Endothelial cell of umbilical vein (primary cell): ENCODE measurements at regions not wholly inside any gene's neighbourhood (a gene's known extent, or its start where the extent isn't known, plus 50 kb on each side); places are given as distances from the start of the nearest gene placed in this dataset.

Source experiments
- BruUV-seq: library from RNA; stranded (reverse); fragments of 400-500 nt; replicated peaks from 2 replicates; lab custom pipeline; 2021; lab: Mats Ljungman, UMichigan
- CTCF ChIA-PET: fragments of 300-600, 350-600 bp; sonication (Branson Sonifier 250); formaldehyde crosslinking; loops from one replicate; lab custom pipeline; 2021; ENCODE audit warnings: antibody characterized with exemption, inconsistent platforms; lab: Charles Lee
- POLR2A ChIA-PET: fragments of 300-600, 350-600 bp; sonication (Branson Sonifier 250); formaldehyde crosslinking; loops from one replicate; lab custom pipeline; 2021; ENCODE audit warnings: antibody characterized with exemption, inconsistent platforms; lab: Charles Lee
- DNase-seq: peaks from one replicate; pipeline ENCODE4 v3.0.0-alpha.2; 2011; ENCODE audit warnings: low read depth, low spot score
- FAIRE-seq: peaks from 2 replicates; lab custom pipeline; 2011; peaks lifted over from hg19 to GRCh38; lab: Jason Lieb, UNC
- H2AFZ ChIP-seq: 2 replicates; pipeline ENCODE4 v1.6.0; 2012; ENCODE audit warnings: low read depth, low read length, control low read depth, inconsistent platforms
- H3K27ac ChIP-seq: 2 replicates; pipeline ENCODE4 v1.5.1; 2011; ENCODE audit warnings: low read depth, mild to moderate bottlenecking, control low read depth, low read length, moderate library complexity; ENCODE audit not compliant: insufficient read depth
- H3K27me3 ChIP-seq, 2 experiments: 2 replicates each; pipeline versions ENCODE4 v1.6.0 to v1.6.1; 2011; ENCODE audit warnings: low read length in 2 of 2, mixed read lengths in 1 of 2; ENCODE audit not compliant: control insufficient read depth in 2 of 2, insufficient read depth in 2 of 2
- H3K36me3 ChIP-seq, 2 experiments: 2 replicates in 1 of 2; 3 replicates in 1 of 2; pipeline ENCODE4 v1.5.1; 2011; ENCODE audit warnings: low read length in 2 of 2, mild to moderate bottlenecking in 1 of 2, moderate library complexity in 1 of 2; ENCODE audit not compliant: control insufficient read depth in 2 of 2, insufficient read depth in 2 of 2; ENCODE audit errors: extremely low read depth in 1 of 2
- H3K4me1 ChIP-seq: 3 replicates; pipeline ENCODE4 v1.5.1; 2011; ENCODE audit warnings: mild to moderate bottlenecking, low read length; ENCODE audit not compliant: control insufficient read depth, insufficient read depth; ENCODE audit errors: extremely low read depth
- H3K4me2 ChIP-seq: 2 replicates; pipeline ENCODE4 v1.6.1; 2011; ENCODE audit warnings: low read length, control low read depth, mixed read lengths; ENCODE audit not compliant: insufficient read depth
- H3K4me3 ChIP-seq, 3 experiments: fragments of 200-600 bp in 1 of 3; sonication (generic), shearing (Covaris generic) in 1 of 3; replicated peaks in 1 of 3; 2 replicates each; pipeline ENCODE4 v1.5.1; 2011 to 2016; ENCODE audit warnings: control low read depth in 3 of 3, low read length in 3 of 3, mild to moderate bottlenecking in 2 of 3, inconsistent platforms in 1 of 3, low read depth in 1 of 3, moderate library complexity in 1 of 3; ENCODE audit not compliant: insufficient read depth in 1 of 3
- H3K79me2 ChIP-seq: 2 replicates; pipeline ENCODE4 v1.6.0; 2012; ENCODE audit warnings: low read length, inconsistent platforms; ENCODE audit not compliant: control insufficient read depth, insufficient read depth
- H3K9ac ChIP-seq: replicated peaks from 2 replicates; pipeline ENCODE3; 2011; ENCODE audit warnings: low read length, control low read depth; ENCODE audit not compliant: insufficient read depth; ENCODE audit errors: extremely low read depth
- H3K9me1 ChIP-seq: replicated peaks from 3 replicates; pipeline ENCODE4 v1.6.0; 2011; ENCODE audit warnings: mild to moderate bottlenecking, low read length; ENCODE audit not compliant: control insufficient read depth, insufficient read depth; ENCODE audit errors: extremely low read depth
- H3K9me3 ChIP-seq: replicated peaks from 2 replicates; pipeline ENCODE4 v1.5.1; 2012; ENCODE audit warnings: low read length, inconsistent platforms; ENCODE audit not compliant: control insufficient read depth, insufficient read depth
- H4K20me1 ChIP-seq: replicated peaks from 2 replicates; pipeline ENCODE3; 2011; ENCODE audit warnings: mild to moderate bottlenecking, low read length; ENCODE audit not compliant: control insufficient read depth, insufficient read depth; ENCODE audit errors: extremely low read depth
- EZH2 ChIP-seq: IDR thresholded peaks from 2 replicates; pipeline ENCODE4 v1.6.1; 2012; ENCODE audit warnings: borderline replicate concordance, low read depth, mild to moderate bottlenecking, moderate library complexity, low read length, inconsistent platforms; ENCODE audit not compliant: severe bottlenecking
- FOS ChIP-seq: IDR thresholded peaks from 2 replicates; pipeline ENCODE4 v1.6.1; 2011; ENCODE audit warnings: mild to moderate bottlenecking, low read length, moderate library complexity, borderline replicate concordance; ENCODE audit not compliant: insufficient read depth
- GATA2 ChIP-seq: IDR thresholded peaks from 2 replicates; pipeline ENCODE4 v1.7.0; 2011; ENCODE audit warnings: low read depth, mild to moderate bottlenecking, moderate library complexity, mixed read lengths, low read length; ENCODE audit not compliant: insufficient read length, insufficient read depth
- JUN ChIP-seq: IDR thresholded peaks from 2 replicates; pipeline ENCODE4 v1.6.1; 2011; ENCODE audit warnings: borderline replicate concordance, low read depth; ENCODE audit not compliant: insufficient read length, insufficient read depth
- MYC ChIP-seq: IDR thresholded peaks from one replicate; pipeline ENCODE4 v1.6.1; 2011; ENCODE audit warnings: mild to moderate bottlenecking, low read depth, low read length
- POLR2A ChIP-seq: IDR thresholded peaks from 2 replicates; pipeline ENCODE4 v1.6.1; 2012; ENCODE audit warnings: low read depth, mild to moderate bottlenecking, control low read depth, low read length
- POLR2AphosphoS5 ChIP-seq: IDR thresholded peaks from 2 replicates; pipeline ENCODE4 v1.6.1; 2012; ENCODE audit warnings: low read depth, mild to moderate bottlenecking, control low read depth, low read length, moderate library complexity; ENCODE audit not compliant: insufficient read depth
- dilution Hi-C: fragments of 300-500 bp; cut with MboI; formaldehyde crosslinking; loops from one replicate; pipeline ENCODE4 v1.15.0; 2019; ENCODE audit warnings: low sequenced_read_pairs; ENCODE audit not compliant: extremely low pct_ligation_motif_present
- intact Hi-C: fragments of 100-400 bp; cut with micrococcal nuclease; formaldehyde crosslinking; loops from one replicate; pipeline ENCODE4 v1.10.0; 2022
- TF ChIP-seq, protein P1 (sequence below): IDR thresholded peaks from 2 replicates; pipeline ENCODE4 v1.6.1; 2011; ENCODE audit not compliant: insufficient read depth, insufficient read length

DNA sequence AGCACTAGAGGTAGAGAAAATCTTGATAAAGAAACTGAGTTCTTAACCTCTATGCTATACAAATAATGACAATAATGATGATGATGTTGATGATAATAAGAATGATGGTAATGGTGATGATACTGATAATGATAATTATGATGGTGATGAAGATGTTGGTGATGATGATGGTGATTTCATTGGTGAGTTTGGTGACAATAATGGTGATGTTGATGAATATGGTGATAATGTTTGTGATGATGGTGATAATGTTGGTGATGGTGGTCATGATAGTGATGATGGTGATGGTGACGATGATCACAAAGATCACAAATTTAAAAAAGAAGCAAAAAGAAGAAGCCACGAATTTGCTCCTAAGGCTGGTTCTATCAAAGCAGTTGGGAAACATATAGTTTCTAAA, 519.0 kb upstream of the C16orf82 start:
- FAIRE-seq (no peak), DNase-seq (no peak)
- Histone ChIP-seq H2AFZ (no peak overlapping the region), H3K27ac (no peak overlapping the region), H3K36me3 (no peaks in the 10 kb centered on the region), H3K27me3 (no peaks in the 10 kb centered on the region), H3K4me2 (no peak overlapping the region), H3K4me3 (no peak overlapping the region), H3K9ac (no peak overlapping the region), H3K9me1 (no peaks in the 10 kb centered on the region), H3K9me3 (peaks cover 2% of the 10 kb centered on the region), H4K20me1 (no peaks in the 10 kb centered on the region), H3K79me2 (no peaks in the 10 kb centered on the region), H3K4me1 (no peaks in the 10 kb centered on the region)
- CTCF ChIA-PET = no interaction called here
- POLR2A ChIA-PET = no interaction called here
- TF ChIP-seq FOS (no peak), JUN (no peak), GATA2 (no peak), MYC (no peak)
- intact Hi-C loops (no loop called here), dilution Hi-C loops (no loop called here)
- BruUV-seq = no TSS peak

DNA sequence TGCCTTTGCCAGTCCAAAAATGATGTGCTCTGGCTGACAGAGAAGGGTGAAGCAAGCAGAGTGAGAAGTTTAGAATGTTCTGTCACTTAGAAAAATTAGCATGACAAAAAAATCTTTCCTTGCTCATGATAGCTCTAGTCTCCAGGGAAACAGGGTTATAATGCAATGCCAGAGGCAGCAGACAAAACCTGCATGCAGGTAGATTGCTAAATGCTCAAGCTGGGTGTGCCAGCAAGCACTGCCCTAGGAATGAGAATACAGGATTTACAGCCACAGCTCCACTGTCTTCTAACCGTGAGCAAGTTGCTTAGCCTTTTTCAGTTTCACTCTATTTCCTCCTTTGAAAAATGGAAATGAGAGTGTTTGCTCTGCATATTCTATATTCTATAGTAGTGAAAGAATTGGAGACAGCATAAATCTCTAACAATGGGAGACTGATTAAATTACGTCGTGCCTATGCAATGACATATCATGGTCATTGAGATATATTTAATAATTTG, 516.6 kb upstream of the C16orf82 start:
- no peak overlapping the region for H3K4me3 ChIP-seq
- peaks cover 2% of the 10 kb centered on the region for H3K9me3 ChIP-seq
- intact Hi-C loops = no loop called here
- no peaks in the 10 kb centered on the region for H3K9me1 ChIP-seq
- no peak overlapping the region for H3K9ac ChIP-seq
- no peak for DNase-seq
- ChIA-PET POLR2A (no interaction called here), CTCF (no interaction called here)
- H3K79me2 ChIP-seq = no peaks in the 10 kb centered on the region
- no peaks in the 10 kb centered on the region for H3K4me1 ChIP-seq
- TF ChIP-seq JUN (no peak), POLR2AphosphoS5 (no peak), GATA2 (no peak), MYC (no peak), POLR2A (no peak), EZH2 (no peak)
- TF ChIP-seq, protein P1, sequence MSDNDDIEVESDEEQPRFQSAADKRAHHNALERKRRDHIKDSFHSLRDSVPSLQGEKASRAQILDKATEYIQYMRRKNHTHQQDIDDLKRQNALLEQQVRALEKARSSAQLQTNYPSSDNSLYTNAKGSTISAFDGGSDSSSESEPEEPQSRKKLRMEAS = no peak
- FAIRE-seq = no peak
- no peaks in the 10 kb centered on the region for H3K36me3 ChIP-seq
- H2AFZ ChIP-seq = no peak overlapping the region
- no peaks in the 10 kb centered on the region for H3K27me3 ChIP-seq
- no peak overlapping the region for H3K27ac ChIP-seq
- no peak overlapping the region for H3K4me2 ChIP-seq
- H4K20me1 ChIP-seq = no peaks in the 10 kb centered on the region
- BruUV-seq = no TSS peak
- dilution Hi-C loops = no loop called here
